HG02623 (cell line): ENCODE measurements at regions not wholly inside any gene's neighbourhood (a gene's known extent, or its start where the extent isn't known, plus 50 kb on each side); places are given as distances from the start of the nearest gene placed in this dataset.

Experiments used
- ATAC-seq: cut with Tn5 transposase; IDR thresholded peaks from one replicate; pipeline ENCODE4 v1.9.1; 2021; ENCODE audit warnings: moderate library complexity; ENCODE audit not compliant: unreplicated experiment

- ATAC-seq = no peak
Measured at GRCh38 chr7:67547183-67547907, 550.7 kb downstream of the TYW1 start.

- no peak for ATAC-seq
Measured at GRCh38 chr7:67549126-67549525, 552.5 kb downstream of the TYW1 start.

GRCh38 chr7:67550801-67551436 is 554.3 kb downstream of the TYW1 start:
- no peak for ATAC-seq

GRCh38 chr7:67552738-67553137 is 556.1 kb downstream of the TYW1 start:
- no peak for ATAC-seq

- ATAC-seq = no peak
Measured at GRCh38 chr7:67553378-67553777, 556.7 kb downstream of the TYW1 start.

- ATAC-seq = no peak
Measured at GRCh38 chr7:67554986-67555385, 558.4 kb downstream of the TYW1 start.

- no peak for ATAC-seq
Measured at GRCh38 chr7:67564959-67565358, 568.3 kb downstream of the TYW1 start.

- ATAC-seq = no peak
Measured at GRCh38 chr7:67566101-67566500, 569.5 kb downstream of the TYW1 start.

- no peak for ATAC-seq
Measured at GRCh38 chr7:67571026-67571545, 574.5 kb downstream of the TYW1 start.

- ATAC-seq = no peak
Measured at GRCh38 chr7:67573639-67574038, 577.0 kb downstream of the TYW1 start.

GRCh38 chr7:67588631-67589030 is 592.0 kb downstream of the TYW1 start:
- no peak for ATAC-seq

- no peak for ATAC-seq
Measured at GRCh38 chr7:67589183-67589582, 592.5 kb downstream of the TYW1 start.

- ATAC-seq = no peak
Measured at GRCh38 chr7:67590649-67591048, 594.0 kb downstream of the TYW1 start.

GRCh38 chr7:67593794-67594193 is 597.2 kb downstream of the TYW1 start:
- no peak for ATAC-seq

GRCh38 chr7:67595431-67596180 is 599.0 kb downstream of the TYW1 start:
- no peak for ATAC-seq

GRCh38 chr7:67597161-67597560 is 600.5 kb downstream of the TYW1 start:
- ATAC-seq = no peak

GRCh38 chr7:67598469-67598868 is 601.8 kb downstream of the TYW1 start:
- ATAC-seq = no peak

GRCh38 chr7:67599331-67600062 is 602.9 kb downstream of the TYW1 start:
- no peak for ATAC-seq

GRCh38 chr7:67602246-67602887 is 605.7 kb downstream of the TYW1 start:
- no peak for ATAC-seq
